HG03571 (cell line): ENCODE measurements at regions not wholly inside any gene's neighbourhood (a gene's known extent, or its start where the extent isn't known, plus 50 kb on each side); places are given as distances from the start of the nearest gene placed in this dataset.
"Not testable (repeated sequence)": the region's sequence is repeated elsewhere in the genome, so short reads cannot be mapped to it uniquely, and the experiment has no call there.

Experiments
- ATAC-seq: cut with Tn5 transposase; IDR thresholded peaks from one replicate; pipeline ENCODE4 v1.9.1; 2021; ENCODE audit not compliant: unreplicated experiment

DNA sequence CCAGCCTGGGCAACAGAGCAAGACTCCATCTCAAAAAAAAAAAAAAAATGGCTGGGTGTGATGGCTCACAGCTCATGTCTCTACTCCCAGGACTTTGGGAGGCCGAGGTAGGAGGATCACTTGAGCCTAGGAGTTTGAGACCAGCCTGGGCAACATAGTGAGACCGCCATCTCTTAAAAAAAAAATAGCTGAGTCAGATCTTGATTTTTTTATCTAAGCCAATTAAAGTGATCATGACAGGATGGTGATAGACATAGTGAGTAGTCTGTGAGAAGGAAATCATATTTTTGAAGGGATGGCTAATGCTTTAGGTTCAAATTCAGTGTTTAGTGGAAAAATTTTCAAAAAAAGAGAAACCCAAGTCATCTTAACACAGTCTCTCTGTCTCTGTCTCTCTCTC, 114.6 kb upstream of the JARID2 start:
- no peak for ATAC-seq

DNA sequence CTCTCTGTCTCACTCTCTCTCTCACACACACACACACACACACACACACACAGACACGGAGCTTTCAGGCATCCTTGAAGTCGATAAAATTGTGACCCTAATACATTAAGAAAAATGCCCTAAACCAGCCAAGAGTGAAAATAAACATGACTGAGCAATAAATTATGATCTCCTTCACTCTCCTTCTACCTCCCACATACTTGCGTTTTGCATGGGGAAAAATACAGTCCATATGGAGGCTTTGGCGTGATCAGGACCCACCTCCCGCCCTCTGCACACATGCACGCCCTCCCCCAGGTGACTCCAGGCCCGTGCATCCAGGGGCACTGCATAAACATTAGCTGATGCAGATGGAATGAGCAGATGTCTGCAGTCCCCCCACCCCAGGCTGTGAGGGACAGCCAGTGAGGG, 114.2 kb upstream of the JARID2 start:
- no peak for ATAC-seq

DNA sequence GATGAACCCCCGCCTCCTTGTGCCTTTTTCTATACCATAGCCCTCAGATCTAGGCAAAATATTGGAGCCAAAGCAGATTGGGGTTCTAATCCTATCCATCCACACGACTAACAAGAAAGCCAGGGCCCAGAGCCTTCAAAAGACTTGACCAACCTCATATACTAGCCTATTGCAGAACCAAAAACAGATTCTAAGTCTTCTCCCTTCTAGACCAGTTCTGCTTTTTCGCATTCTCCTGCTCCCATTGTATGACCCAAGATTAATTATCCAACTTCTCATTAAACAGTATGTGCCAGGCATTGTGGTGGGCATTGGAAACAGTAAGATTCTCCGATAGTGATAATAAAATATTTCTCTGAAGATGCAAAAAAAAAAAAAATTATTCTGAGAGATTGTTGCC, 113.7 kb upstream of the JARID2 start:
- ATAC-seq, result no peak

DNA sequence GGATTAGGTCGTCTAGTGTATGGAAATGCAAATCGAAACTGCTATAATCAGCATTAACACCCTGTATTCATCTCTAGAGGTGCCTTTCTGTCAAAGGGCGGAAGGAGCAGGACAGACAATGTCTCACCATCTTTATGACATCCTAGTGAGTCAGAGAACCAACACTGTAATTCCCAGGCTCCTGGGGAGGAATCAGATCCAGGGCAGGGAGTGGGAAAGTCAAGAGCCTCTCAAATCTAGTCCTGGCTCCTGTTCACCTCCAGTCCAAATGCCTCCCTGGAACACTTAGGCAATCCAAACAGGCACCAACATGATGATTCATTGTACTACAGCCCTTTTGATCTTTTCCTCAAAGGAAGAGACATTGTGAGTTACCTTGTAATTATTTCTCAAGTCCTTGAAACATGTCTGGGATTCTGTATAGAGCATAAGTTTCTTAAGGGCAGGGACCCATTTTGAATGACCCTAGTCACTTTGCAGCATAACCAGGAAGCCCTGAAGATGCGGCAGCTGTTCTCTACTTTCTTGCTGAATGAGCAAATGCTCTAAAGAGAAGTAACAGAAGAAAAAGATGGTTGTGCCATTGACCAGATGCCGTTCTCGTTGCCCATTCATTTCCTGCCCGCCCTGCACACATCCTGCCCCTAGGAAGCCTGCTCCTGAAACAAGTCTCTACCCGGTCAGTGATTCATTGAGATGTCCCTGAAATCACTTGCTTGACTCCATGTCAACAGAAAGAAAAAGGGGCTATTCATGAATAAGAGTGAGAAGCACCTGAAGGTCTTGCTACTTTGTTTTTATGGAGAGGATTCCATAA, 112.8 kb upstream of the JARID2 start:
- no peak for ATAC-seq

DNA sequence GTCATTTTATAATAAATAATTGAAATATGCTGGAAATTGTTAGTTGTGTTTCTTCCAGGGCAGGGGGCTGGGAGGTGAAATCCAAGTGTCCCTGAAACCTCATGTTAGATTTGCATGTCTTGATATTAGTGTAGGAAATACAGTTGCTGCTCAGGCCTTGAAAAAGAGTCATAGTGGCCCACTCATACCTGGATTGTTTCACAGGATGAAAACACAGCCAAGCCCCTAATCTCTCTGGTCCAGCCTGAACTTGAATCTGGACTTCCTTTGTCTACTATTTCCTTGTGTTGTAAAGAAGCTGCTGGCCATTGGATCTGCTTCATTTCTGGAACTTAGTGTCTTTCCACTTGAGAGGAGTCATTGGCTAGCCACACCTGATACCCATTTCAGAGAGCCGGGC, 108.8 kb upstream of the JARID2 start:
- no peak for ATAC-seq

DNA sequence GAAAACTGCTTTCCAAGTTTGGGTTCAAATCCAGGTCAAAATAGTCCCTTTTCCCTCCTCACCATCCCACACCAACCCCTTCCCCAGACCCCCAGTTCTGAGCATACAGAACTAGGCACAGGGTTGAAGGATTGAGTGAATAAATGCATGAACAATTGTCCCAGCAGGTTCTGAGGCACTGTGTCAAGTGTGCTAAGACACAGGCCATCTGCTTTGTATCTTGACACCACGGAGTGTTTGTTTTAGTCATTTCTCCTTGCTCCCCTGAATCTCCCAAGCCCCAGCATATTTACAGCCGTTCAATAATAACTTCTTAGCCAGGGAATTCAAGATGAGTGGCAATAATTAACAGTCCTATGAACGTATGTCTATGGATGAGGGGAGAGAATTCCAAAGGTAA, 102.8 kb upstream of the JARID2 start:
- ATAC-seq, result no peak

DNA sequence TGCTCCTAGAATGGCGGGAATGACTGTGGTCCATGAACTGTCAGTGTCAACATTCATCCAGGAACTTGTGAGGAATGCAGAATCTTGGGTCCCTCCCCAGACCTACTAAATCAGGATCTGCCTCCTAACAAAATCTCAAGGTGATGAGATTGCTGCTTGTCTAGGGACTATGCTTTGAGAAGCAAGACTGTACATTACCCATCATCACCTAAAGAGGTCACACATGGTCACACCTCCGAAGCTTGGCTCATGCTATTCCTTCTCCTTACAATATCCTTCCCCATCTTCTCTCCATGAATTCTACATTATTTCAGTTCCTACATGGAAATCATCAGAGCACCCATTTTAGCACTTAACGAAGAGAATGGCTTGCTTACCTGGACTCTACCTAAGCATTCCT, 102.3 kb upstream of the JARID2 start:
- ATAC-seq, result no peak

DNA sequence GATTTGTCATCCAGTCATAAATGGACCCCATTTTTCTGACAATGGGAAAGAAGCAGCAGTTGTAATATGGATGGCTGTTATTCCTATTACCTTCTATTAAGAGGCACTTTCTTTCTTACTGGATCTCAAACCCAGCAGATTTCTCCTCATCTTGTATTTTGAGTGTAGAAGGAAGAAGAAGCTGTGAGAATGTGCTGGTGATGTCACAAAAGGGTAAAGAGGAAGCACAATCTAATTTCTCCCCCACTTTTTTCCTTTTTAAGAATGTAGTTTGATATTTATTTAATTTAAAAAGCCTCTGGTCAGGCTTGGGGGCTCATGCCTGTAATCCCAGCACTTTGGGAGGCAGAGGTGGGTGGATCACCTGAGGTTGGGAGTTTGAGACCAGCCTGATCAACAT, 100.0 kb upstream of the JARID2 start:
- no peak for ATAC-seq

DNA sequence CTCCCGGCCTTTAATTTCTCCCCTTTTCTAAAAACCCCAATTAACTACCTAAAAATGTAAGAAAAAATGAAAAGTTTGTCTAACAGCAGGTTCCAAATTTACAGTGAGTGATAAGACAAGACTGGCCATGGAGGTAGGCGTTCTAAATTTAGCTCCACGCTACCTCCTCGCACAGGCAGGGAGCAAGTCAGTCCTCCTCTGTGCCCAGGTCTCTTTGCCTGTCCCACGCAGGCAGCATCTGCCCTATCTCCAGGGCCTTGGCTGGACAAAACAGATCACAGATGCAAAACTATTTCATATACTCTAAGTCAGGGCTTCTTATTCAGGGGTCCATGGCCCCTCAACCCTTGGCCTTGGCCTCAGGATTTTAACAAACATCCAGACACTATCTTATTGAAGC, 98.0 kb upstream of the JARID2 start:
- ATAC-seq, result no peak

DNA sequence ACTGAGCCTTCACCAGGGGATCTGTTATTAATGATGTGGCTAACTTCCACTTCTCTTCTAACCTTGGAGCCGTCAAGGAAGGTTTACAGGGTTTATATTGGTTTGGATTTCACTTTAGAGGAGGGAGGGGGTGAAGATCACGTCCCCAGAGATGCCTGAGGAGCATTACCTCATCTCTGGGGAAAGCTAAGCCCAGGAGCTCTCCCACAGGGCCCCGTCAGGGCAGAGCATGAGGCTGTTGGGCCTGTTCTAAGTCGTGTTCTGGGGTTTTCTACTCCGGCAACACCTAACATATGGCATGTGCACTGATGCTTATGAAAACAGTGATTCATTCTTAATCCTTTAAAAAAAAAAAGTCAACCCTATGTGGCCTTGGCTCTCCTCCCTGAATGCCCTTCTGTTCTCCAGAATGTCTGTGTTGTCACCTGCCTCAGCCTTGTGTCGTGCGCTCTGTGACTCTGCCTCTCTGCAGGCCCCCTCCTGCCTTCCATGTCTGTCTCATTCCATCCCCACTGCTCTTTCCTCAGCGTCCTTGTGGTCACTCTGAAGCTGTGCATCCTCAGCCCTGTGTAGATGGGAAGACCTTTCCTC, 97.4 kb upstream of the JARID2 start:
- no peak for ATAC-seq

DNA sequence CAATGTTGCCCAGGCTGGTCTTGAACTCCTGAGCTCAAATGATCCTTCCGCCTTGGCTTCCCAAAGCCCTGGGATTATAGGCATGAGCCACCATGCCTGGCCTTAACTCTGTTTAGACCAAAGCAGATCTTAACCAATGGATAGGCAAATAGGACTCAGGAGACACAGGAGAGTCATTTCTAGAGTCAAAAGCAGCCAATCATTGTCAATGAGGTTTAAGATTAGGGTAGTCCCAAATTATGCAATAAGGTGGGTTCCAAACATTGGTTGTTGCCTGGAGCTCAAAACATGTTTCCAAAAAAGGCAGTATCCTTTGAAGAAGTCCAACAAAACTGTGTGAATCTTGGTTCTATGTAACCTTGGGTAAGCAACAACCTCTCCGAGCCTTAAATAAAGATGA, 95.7 kb upstream of the JARID2 start:
- ATAC-seq, result no peak

DNA sequence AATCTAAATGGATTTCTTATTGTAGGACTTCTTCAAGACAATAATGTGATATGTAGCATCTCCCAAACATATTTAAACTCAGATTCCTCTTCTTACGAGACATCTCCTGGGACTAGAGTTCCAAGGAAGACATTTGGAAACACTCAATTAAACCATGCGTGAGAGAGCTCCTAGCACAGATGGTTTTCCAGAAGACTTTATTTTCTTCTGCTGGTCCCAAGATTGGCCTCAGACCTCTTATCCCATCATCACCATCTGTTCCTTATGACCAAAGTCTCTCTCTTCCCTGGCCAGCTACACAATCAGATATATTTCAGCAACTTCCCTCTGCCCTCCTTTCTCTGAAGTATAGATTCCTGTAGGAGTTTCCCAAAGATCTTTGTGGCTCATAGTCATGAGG, 93.2 kb upstream of the JARID2 start:
- no peak for ATAC-seq

DNA sequence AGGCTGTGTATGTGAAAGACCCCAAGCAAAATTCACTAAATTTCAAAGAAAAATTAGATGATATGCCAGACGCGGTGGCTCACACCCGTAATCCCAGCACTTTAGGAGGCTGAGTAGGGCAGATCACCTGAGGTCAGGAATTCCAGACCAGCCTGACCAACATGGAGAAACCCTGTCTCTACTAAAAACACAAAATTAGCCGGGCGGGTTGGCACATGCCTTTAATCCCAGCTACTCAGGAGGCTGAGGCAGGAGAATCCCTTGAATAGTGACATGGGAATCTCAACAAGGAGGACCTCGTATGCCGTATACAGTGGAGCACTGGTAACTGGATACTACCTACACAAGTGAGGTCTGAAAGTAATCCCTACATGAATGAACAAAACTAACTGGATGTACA, 92.7 kb upstream of the JARID2 start:
- no peak for ATAC-seq

DNA sequence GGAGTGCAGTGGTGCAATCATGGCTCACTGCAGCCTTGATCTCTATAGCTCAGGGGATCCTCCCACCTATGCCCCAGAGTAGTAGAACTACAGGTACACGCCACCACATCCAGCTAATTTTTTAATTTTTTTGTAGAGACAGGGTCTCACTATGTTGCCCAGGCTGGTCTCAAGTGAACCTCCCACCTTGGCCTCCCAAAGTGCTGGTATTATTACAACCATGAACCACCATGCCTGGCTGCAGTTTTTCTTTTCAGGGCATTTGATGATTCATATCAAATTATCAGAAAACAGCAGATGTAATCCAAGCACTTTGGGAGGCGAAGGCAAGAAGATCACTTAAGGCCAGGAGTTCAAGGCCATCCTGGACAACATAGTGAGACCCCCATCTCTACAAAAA, 88.4 kb upstream of the JARID2 start:
- ATAC-seq, result no peak

DNA sequence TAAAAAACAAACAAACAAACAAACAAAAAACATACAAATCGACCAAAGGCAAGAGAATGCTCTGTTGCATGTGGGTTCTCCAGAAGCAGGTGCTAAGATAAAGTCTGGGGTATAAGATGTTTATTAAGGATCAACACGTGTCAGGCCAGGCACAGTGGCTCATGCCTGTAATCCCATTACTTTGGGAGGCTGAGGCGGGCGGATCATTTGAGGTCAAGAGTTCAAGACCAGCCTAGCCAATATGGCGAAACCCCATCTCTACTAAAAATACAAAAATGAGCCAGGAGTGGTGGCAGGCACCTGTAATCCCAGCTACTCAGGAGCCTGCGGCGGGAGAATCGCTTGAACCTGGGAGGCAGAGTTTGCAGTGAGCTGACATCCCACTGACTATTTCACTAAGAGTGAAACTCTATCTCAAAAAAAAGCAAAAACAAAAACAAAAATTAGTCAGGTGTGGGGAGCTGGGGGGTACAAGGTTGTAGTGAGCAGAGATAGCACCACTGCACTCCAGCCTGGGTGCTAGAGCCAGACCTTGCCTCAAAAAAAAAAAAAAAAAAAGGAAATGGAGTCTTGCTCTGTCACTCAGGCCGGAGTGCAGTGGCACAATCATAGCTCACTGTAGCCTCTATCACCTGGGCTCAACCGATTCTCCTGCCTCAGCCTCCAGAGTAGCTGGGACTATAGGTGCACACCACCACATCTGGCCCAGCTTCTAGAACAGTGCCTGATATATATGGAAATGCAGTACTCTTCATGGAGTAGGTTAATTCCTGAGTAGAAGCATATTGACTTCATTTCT, 86.8 kb upstream of the JARID2 start:
- no peak for ATAC-seq

DNA sequence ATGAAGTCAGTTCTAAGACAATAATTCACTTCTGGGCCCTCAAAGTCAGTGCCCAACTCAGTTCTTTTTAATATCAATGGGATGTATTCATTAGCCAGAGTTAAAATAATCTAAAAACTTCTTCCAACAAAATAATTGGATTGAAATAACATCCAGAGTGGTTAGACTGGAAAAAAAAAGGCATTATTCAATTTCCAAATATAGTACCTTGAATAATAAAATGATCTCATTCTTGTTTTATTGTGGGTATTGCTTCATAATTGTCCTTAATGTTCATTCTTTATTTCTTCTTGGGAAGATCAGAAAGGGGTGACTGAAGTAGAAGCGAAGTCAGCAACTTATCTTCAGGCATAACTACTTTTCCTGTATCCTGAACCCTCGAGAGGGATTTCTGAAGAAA, 85.1 kb upstream of the JARID2 start:
- ATAC-seq, result no peak

DNA sequence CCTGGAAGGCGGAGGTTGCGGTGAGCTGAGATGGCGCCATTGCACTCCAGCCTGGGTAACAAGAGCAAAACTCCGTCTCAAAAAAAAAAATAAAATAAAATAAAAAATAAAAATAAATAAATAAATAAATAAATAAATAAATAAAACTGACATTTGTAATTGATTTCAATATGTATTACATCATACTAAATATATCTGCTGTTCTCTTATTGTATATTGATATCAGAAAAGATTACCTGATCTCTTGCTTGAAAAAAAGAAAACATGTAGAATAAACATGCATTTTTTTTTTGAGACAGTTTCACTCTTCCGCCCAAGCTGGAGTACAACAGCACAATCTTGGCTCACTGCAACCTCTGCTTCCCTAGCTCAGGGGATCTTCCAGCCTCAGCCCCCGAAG, 81.0 kb upstream of the JARID2 start:
- ATAC-seq, result not testable (repeated sequence)

DNA sequence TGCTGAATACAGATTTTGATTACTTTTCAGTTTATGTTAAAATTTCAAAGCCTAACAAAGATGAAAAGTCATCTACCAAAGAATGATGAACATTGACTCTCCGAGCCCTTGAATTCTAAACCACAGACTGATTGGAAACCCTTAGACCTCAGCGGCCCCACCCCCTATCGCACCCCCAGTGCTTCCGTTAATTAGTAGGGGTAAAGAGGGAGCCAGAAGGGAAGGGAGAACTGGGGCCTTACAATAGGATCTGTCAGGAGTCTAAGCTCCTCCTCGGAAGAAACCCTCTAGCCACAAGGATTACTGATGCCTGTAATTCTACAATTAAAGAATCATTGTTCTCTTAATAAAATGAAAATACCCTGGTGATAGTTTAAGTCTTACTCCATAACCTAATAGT, 79.7 kb upstream of the JARID2 start:
- no peak for ATAC-seq

DNA sequence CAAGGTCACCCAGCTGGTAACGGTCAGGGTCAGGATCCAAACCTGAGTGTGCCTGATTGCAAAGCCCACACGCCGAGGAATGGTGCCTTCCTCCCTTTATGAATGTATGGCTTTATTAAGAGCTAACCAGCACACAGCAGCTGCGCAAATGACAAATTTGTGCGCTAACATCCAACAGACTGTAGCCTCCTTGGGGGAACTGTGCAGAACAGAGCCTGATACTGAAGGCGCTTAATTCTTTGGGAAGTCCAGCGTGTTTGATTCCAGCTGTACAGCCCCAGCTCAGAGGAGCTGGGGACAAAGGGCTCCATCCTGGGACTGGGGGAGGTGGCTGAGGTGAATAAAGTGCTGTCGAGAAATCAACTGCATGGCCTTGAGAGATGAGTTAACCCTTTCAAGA, 75.7 kb upstream of the JARID2 start:
- no peak for ATAC-seq

DNA sequence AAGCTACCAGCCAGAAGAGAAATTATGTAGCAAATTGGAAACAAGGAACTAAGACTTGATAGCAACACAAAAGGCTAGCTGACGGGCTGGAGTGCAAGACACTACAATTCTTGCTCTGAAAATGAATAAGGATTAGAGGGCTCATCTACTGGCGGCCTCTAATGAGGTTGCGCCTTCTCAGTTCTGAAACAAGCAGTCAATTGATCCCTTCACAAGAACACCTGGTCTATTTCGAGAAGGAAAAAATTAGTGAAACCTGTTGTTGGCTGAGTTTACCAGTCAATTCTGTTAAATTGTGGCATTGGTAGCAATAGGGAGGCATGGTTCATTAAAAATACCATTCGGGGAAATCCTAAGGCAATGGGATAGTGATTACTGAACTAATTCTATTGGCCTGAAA, 74.8 kb upstream of the JARID2 start:
- ATAC-seq, result no peak

DNA sequence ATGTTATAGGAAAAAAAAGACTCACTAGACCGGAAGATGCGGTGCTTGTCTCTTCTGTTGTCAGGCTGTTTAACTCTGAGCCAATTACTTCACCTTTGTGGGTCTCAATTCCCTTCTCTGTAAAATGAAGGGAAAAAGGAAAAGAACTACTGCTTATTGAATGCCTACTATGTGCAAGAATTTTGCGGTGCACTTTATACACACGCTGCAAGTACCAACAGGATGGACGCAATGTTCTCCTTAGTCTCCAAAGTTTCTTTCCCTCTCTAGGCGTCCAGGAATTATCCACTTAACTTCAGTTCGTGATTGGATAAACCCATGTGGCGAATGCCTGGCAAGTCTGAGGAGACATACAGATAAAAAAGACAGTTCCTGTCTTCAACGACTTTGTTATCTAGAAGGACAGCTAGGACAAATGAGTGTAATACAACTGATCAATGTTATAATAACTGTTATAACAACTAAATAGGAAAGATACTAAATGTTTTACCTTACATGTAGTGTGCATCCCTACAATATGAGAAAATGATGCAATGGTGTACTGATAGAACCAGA, 69.0 kb upstream of the JARID2 start:
- ATAC-seq, result no peak

DNA sequence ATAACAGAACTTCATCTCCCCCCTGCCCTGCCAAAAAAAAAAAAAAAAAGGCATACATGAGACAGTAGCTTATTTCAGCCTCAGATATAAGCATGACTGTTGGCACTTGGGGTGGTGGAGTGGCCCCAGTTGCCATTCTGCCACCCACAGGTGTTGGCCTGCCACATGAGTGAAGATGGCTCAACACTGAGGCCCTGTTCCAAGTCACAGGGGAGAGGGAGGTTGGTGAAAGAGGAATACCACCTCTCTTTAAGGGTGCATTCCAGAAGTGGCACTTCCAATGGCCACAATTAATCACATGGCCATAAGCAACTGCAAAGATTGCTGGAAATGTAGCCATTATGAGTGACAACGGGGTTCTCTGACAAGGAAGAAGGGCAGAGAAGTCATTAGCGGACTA, 61.9 kb upstream of the JARID2 start:
- no peak for ATAC-seq
